Ascending aorta (tissue), 2 donors: ENCODE measurements at regions not wholly inside any gene's neighbourhood (a gene's known extent, or its start where the extent isn't known, plus 50 kb on each side); places are given as distances from the start of the nearest gene placed in this dataset.

Experiments
- DNase-seq, 2 donors: peaks; one replicate each; pipeline ENCODE4 v3.0.0-alpha.2; 2019; ENCODE audit warnings: low spot score in 2 of 2
- H3K27ac ChIP-seq, 2 donors: fragments of 200-600 bp; sonication (generic); one replicate each; pipeline ENCODE4 v1.5.1; 2016 to 2017; ENCODE audit warnings: mild to moderate bottlenecking in 1 of 2
- H3K27me3 ChIP-seq: fragments of 200-600 bp; sonication (generic); one replicate; pipeline ENCODE4 v1.5.1; 2017
- H3K36me3 ChIP-seq, 2 donors: fragments of 200-600 bp; sonication (generic); one replicate each; pipeline ENCODE4 v1.5.1; 2016
- H3K4me1 ChIP-seq, 2 donors: fragments of 200-600 bp; sonication (generic); one replicate each; pipeline ENCODE4 v1.5.1; 2016 to 2017; ENCODE audit warnings: mild to moderate bottlenecking in 1 of 2
- H3K4me3 ChIP-seq, 2 donors: fragments of 200-600 bp; sonication (generic); one replicate each; pipeline ENCODE4 v1.5.1; 2016 to 2017; ENCODE audit warnings: mild to moderate bottlenecking in 1 of 2
- H3K9me3 ChIP-seq, 2 donors: fragments of 200-600 bp; sonication (generic); one replicate each; pipeline ENCODE4 v1.5.1; 2016
- CTCF ChIP-seq, 3 experiments: fragments of 200-600 bp in 2 of 3; fragments of 450-650 bp in 1 of 3; sonication (generic) in 2 of 3; IDR thresholded peaks; one replicate each; pipeline ENCODE4 v1.5.1; 2016 to 2019; ENCODE audit warnings: antibody characterized with exemption in 3 of 3, mild to moderate bottlenecking in 1 of 3, moderate library complexity in 1 of 3
- intact Hi-C: fragments of 100-400 bp; cut with DNase I; formaldehyde crosslinking; loops from one replicate; pipeline ENCODE4 v1.15.1; 2023

GRCh38 chr20:16145919-16146318 is 427.3 kb downstream of the KIF16B start:
- H3K4me3 ChIP-seq, result no peak overlapping the region
- H3K27ac ChIP-seq, result no peak overlapping the region
- TF ChIP-seq CTCF (IDR thresholded peaks at IDR 0.05), result no peak
- H3K36me3 ChIP-seq, result no peaks in the 10 kb centered on the region
- intact Hi-C loops, result no loop called here
- no peaks in the 10 kb centered on the region for H3K9me3 ChIP-seq
- no peaks in the 10 kb centered on the region for H3K27me3 ChIP-seq
- no peak for DNase-seq
- no peaks in the 10 kb centered on the region for H3K4me1 ChIP-seq

GRCh38 chr20:16143596-16143995 is 429.7 kb downstream of the KIF16B start:
- no peaks in the 10 kb centered on the region for H3K36me3 ChIP-seq
- H3K27ac ChIP-seq, result no peak overlapping the region
- H3K4me3 ChIP-seq, result no peak overlapping the region
- intact Hi-C loops, result no loop called here
- no peaks in the 10 kb centered on the region for H3K4me1 ChIP-seq
- no peak for DNase-seq
- no peaks in the 10 kb centered on the region for H3K9me3 ChIP-seq
- no peak for TF ChIP-seq CTCF (IDR thresholded peaks at IDR 0.05)
- no peaks in the 10 kb centered on the region for H3K27me3 ChIP-seq

- Histone ChIP-seq H3K4me3 (no peak overlapping the region), H3K27me3 (no peaks in the 10 kb centered on the region), H3K9me3 (no peaks in the 10 kb centered on the region), H3K27ac (no peak overlapping the region), H3K4me1 (no peaks in the 10 kb centered on the region), H3K36me3 (no peaks in the 10 kb centered on the region)
- no peak for TF ChIP-seq CTCF (IDR thresholded peaks at IDR 0.05)
- intact Hi-C loops, result no loop called here
- no peak for DNase-seq
Measured at GRCh38 chr20:16135630-16136029, 437.6 kb downstream of the KIF16B start.

- Histone ChIP-seq H3K27me3 (no peaks in the 10 kb centered on the region), H3K27ac (no peak overlapping the region), H3K9me3 (no peaks in the 10 kb centered on the region), H3K4me1 (no peaks in the 10 kb centered on the region), H3K4me3 (no peak overlapping the region), H3K36me3 (no peaks in the 10 kb centered on the region)
- intact Hi-C loops, result no loop called here
- no peak for TF ChIP-seq CTCF (IDR thresholded peaks at IDR 0.05)
- no peak for DNase-seq
Measured at GRCh38 chr20:16132036-16132798, 441.0 kb downstream of the KIF16B start.

- Histone ChIP-seq H3K27me3 (no peaks in the 10 kb centered on the region), H3K27ac (no peak overlapping the region), H3K4me3 (no peak overlapping the region), H3K4me1 (no peaks in the 10 kb centered on the region), H3K36me3 (no peaks in the 10 kb centered on the region), H3K9me3 (no peaks in the 10 kb centered on the region)
- intact Hi-C loops, result no loop called here
- no peak for TF ChIP-seq CTCF (IDR thresholded peaks at IDR 0.05)
- DNase-seq, result no peak
Measured at GRCh38 chr20:16129411-16129810, 443.8 kb downstream of the KIF16B start.
